Sigmoid colon (tissue), 4 donors: ENCODE measurements at regions not wholly inside any gene's neighbourhood (a gene's known extent, or its start where the extent isn't known, plus 50 kb on each side); places are given as distances from the start of the nearest gene placed in this dataset.
"Not testable (repeated sequence)": the region's sequence is repeated elsewhere in the genome, so short reads cannot be mapped to it uniquely, and the experiment has no call there.

Experiments
- EP300 ChIP-seq, 4 donors: sonication (generic); formaldehyde crosslinking; IDR thresholded peaks; one replicate each; pipeline ENCODE4 v1.6.1; 2017; ENCODE audit warnings: antibody characterized with exemption in 4 of 4
- POLR2A ChIP-seq, 2 donors: fragments of 450-650 bp; IDR thresholded peaks; one replicate each; pipeline ENCODE4 v1.6.1; 2016; ENCODE audit warnings: antibody characterized with exemption in 2 of 2, mild to moderate bottlenecking in 2 of 2, moderate library complexity in 2 of 2
- POLR2AphosphoS5 ChIP-seq, 4 donors: sonication (generic); formaldehyde crosslinking; IDR thresholded peaks; one replicate each; pipeline ENCODE4 v1.6.1; 2017; ENCODE audit warnings: antibody characterized with exemption in 4 of 4
- TF ChIP-seq, protein P1 (sequence below), 4 experiments: fragments of 450-650 bp in 3 of 4; fragments of 200-600 bp in 1 of 4; IDR thresholded peaks; one replicate each; pipeline ENCODE4 v1.5.1; 2016 to 2019; ENCODE audit warnings: antibody characterized with exemption in 4 of 4, mild to moderate bottlenecking in 3 of 4, moderate library complexity in 2 of 4

DNA sequence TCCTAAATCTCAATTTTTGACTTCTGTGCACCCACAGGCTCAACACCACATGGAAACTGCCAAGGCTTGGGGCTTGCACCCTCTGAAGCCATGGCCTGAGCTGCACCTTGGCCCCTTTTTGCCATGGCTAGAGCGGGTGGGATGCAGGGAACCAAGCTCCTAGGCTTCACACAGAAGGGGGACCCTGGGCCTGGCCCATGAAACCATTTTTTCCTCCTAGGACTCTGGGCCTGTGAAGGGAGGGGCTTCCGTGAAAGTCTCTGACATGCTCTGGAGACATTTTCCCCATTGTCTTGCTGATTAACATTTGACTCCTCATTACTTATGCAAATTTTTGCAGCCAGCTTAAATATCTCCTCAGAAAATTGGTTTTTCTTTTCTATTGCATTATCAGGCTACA, 190.9 kb downstream of the MBL2 start:
- TF ChIP-seq, protein P1, sequence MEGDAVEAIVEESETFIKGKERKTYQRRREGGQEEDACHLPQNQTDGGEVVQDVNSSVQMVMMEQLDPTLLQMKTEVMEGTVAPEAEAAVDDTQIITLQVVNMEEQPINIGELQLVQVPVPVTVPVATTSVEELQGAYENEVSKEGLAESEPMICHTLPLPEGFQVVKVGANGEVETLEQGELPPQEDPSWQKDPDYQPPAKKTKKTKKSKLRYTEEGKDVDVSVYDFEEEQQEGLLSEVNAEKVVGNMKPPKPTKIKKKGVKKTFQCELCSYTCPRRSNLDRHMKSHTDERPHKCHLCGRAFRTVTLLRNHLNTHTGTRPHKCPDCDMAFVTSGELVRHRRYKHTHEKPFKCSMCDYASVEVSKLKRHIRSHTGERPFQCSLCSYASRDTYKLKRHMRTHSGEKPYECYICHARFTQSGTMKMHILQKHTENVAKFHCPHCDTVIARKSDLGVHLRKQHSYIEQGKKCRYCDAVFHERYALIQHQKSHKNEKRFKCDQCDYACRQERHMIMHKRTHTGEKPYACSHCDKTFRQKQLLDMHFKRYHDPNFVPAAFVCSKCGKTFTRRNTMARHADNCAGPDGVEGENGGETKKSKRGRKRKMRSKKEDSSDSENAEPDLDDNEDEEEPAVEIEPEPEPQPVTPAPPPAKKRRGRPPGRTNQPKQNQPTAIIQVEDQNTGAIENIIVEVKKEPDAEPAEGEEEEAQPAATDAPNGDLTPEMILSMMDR (IDR thresholded peaks at IDR 0.05): not testable (repeated sequence)
- not testable (repeated sequence) for TF ChIP-seq EP300, POLR2A, POLR2AphosphoS5 (IDR thresholded peaks at IDR 0.05)
